Keratinocyte (primary cell): ENCODE measurements at regions not wholly inside any gene's neighbourhood (a gene's known extent, or its start where the extent isn't known, plus 50 kb on each side); places are given as distances from the start of the nearest gene placed in this dataset.

Experiments
- EZH2 ChIP-seq: IDR thresholded peaks from one replicate; pipeline ENCODE4 v1.6.1; 2012; ENCODE audit warnings: inconsistent platforms, mild to moderate bottlenecking, low read length, moderate library complexity
- TF ChIP-seq, protein P1 (sequence below), 3 experiments: IDR thresholded peaks in 1 of 3; conservative IDR thresholded peaks in 1 of 3; optimal IDR thresholded peaks in 1 of 3; 2 replicates in 2 of 3; 3 replicates in 1 of 3; pipeline versions ENCODE3 to v1.5.1; 2011; ENCODE audit warnings: low read length in 3 of 3, mild to moderate bottlenecking in 3 of 3, moderate library complexity in 2 of 3, control low read depth in 1 of 3, inconsistent platforms in 1 of 3; ENCODE audit not compliant: insufficient read depth in 2 of 3; ENCODE audit errors: extremely low read depth in 1 of 3

DNA sequence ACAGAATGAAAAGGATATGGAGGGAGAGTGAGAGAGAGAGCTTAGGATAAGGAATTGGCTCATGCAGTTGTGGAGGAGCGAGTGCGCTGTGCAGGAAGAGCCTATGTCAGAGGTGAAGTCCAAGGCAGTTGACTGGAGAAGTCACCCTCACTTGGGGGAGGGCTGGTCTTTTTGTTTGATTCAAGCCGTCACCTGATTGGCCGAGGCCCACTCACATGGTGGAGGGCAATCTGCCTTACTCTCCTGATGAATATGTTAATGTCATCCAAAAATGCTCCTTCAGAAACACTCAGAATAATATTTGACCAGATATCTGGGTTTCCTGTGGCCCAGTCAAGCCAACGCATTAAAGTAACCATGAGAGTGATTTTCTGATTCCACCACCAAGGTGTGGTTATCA, 131.7 kb downstream of the KATNIP start:
- TF ChIP-seq, protein P1, sequence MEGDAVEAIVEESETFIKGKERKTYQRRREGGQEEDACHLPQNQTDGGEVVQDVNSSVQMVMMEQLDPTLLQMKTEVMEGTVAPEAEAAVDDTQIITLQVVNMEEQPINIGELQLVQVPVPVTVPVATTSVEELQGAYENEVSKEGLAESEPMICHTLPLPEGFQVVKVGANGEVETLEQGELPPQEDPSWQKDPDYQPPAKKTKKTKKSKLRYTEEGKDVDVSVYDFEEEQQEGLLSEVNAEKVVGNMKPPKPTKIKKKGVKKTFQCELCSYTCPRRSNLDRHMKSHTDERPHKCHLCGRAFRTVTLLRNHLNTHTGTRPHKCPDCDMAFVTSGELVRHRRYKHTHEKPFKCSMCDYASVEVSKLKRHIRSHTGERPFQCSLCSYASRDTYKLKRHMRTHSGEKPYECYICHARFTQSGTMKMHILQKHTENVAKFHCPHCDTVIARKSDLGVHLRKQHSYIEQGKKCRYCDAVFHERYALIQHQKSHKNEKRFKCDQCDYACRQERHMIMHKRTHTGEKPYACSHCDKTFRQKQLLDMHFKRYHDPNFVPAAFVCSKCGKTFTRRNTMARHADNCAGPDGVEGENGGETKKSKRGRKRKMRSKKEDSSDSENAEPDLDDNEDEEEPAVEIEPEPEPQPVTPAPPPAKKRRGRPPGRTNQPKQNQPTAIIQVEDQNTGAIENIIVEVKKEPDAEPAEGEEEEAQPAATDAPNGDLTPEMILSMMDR (optimal IDR thresholded peaks at IDR 0.05 in 1 of 3, IDR thresholded peaks at IDR 0.05 in 1 of 3, conservative IDR thresholded peaks at IDR 0.05 in 1 of 3; ENCODE audit: extremely low read depth in 1 of 3, insufficient read depth in 2 of 3, low read length in 3 of 3): no peak
- TF ChIP-seq EZH2: no peak
